H1 (cell line): ENCODE measurements at regions not wholly inside any gene's neighbourhood (a gene's known extent, or its start where the extent isn't known, plus 50 kb on each side); places are given as distances from the start of the nearest gene placed in this dataset.

ENCODE experiments used
- CTCF ChIA-PET: fragments of 300-600 bp; sonication (Branson Sonifier 250); formaldehyde crosslinking; loops from one replicate; lab custom pipeline; 2021; ENCODE audit not compliant: partially characterized antibody; lab: Charles Lee
- POLR2A ChIA-PET: fragments of 300-600 bp; sonication (Branson Sonifier 250); formaldehyde crosslinking; loops from one replicate; lab custom pipeline; 2021; ENCODE audit warnings: inconsistent platforms; ENCODE audit not compliant: partially characterized antibody; lab: Charles Lee
- DNase-seq, 2 experiments: peaks; one replicate each; pipeline versions ENCODE4 v3.0.0 to v3.0.0-alpha.2; 2010 to 2022; ENCODE audit warnings: low spot score in 2 of 2, low read depth in 1 of 2, mixed read lengths in 1 of 2
- FAIRE-seq: peaks from 2 replicates; lab custom pipeline; 2011; peaks lifted over from hg19 to GRCh38; lab: Jason Lieb, UNC
- H2AFZ ChIP-seq: 2 replicates; pipeline ENCODE4 v1.8.1; 2012; ENCODE audit warnings: low read length, inconsistent platforms
- H2AK5ac ChIP-seq: 2 replicates; pipeline ENCODE4 v1.6.1; 2013; ENCODE audit warnings: low read depth, low read length
- H2BK120ac ChIP-seq: replicated peaks from 2 replicates; pipeline ENCODE3; 2013; ENCODE audit warnings: low read depth, low read length, inconsistent platforms
- H2BK12ac ChIP-seq: 2 replicates; pipeline ENCODE4 v1.6.1; 2013; ENCODE audit warnings: low read depth, low read length
- H2BK15ac ChIP-seq: 2 replicates; pipeline ENCODE4 v1.6.1; 2013; ENCODE audit warnings: low read length
- H2BK20ac ChIP-seq: 2 replicates; pipeline ENCODE4 v1.6.1; 2013; ENCODE audit warnings: low read length
- H2BK5ac ChIP-seq: 2 replicates; pipeline ENCODE4 v1.6.1; 2013; ENCODE audit warnings: low read depth, low read length
- H3K14ac ChIP-seq: 2 replicates; pipeline ENCODE4 v1.6.1; 2013; ENCODE audit warnings: inconsistent platforms; ENCODE audit not compliant: insufficient read length
- H3K18ac ChIP-seq: 2 replicates; pipeline ENCODE4 v1.6.1; 2013; ENCODE audit warnings: low read length; ENCODE audit errors: extremely low read depth
- H3K23ac ChIP-seq: 2 replicates; pipeline ENCODE4 v1.6.1; 2013; ENCODE audit warnings: inconsistent platforms; ENCODE audit not compliant: insufficient read length
- H3K23me2 ChIP-seq: 2 replicates; pipeline ENCODE4 v1.6.1; 2013; ENCODE audit warnings: low read depth, low read length
- H3K27ac ChIP-seq: 2 replicates; pipeline ENCODE4 v1.6.1; 2011; ENCODE audit warnings: low read depth, low read length, inconsistent platforms
- H3K27me3 ChIP-seq, 4 experiments: replicated peaks in 1 of 4; 1 replicate in 1 of 4; 2 replicates in 3 of 4; pipeline versions ENCODE4 v1.6.1 to v1.8.1; 2011 to 2013; ENCODE audit warnings: low read length in 3 of 4, mild to moderate bottlenecking in 3 of 4, inconsistent platforms in 2 of 4, mixed read lengths in 2 of 4, moderate library complexity in 1 of 4; ENCODE audit not compliant: control insufficient read depth in 3 of 4, insufficient read depth in 3 of 4; ENCODE audit errors: extremely low read depth in 1 of 4
- H3K36me3 ChIP-seq, 4 experiments: 2 replicates each; pipeline versions ENCODE4 v1.6.1 to v1.8.1; 2011 to 2013; ENCODE audit warnings: mild to moderate bottlenecking in 4 of 4, low read length in 3 of 4, moderate library complexity in 2 of 4, control low read depth in 1 of 4, inconsistent platforms in 1 of 4; ENCODE audit not compliant: insufficient read depth in 4 of 4, control insufficient read depth in 2 of 4
- H3K4ac ChIP-seq: replicated peaks from 2 replicates; pipeline ENCODE3; 2013; ENCODE audit warnings: low read length, low read depth, mixed read lengths, inconsistent platforms; ENCODE audit not compliant: insufficient read length
- H3K4me1 ChIP-seq, 4 experiments: replicated peaks in 1 of 4; 1 replicate in 1 of 4; 2 replicates in 3 of 4; pipeline versions ENCODE4 v1.6.1 to v1.8.1; 2011 to 2013; ENCODE audit warnings: low read length in 3 of 4, inconsistent platforms in 2 of 4, mixed read lengths in 1 of 4; ENCODE audit not compliant: insufficient read depth in 4 of 4, control insufficient read depth in 3 of 4
- H3K4me2 ChIP-seq, 2 experiments: 2 replicates each; pipeline versions ENCODE4 v1.6.1 to v1.8.1; 2011 to 2013; ENCODE audit warnings: low read depth in 2 of 2, low read length in 2 of 2, control low read depth in 1 of 2, inconsistent platforms in 1 of 2, mild to moderate bottlenecking in 1 of 2; ENCODE audit not compliant: insufficient read depth in 1 of 2
- H3K4me3 ChIP-seq, 4 experiments: fragments of 200-600, 300-600 bp in 1 of 4; sonication (generic), shearing (Covaris generic), sonication (Bioruptor Twin) in 1 of 4; 2 replicates each; pipeline versions ENCODE4 v1.5.1 to v1.8.1; 2011 to 2016; ENCODE audit warnings: low read length in 4 of 4, low read depth in 3 of 4, control low read depth in 2 of 4, inconsistent platforms in 2 of 4, mild to moderate bottlenecking in 2 of 4, mixed read lengths in 1 of 4, moderate library complexity in 1 of 4; ENCODE audit not compliant: insufficient read depth in 2 of 4; ENCODE audit errors: extremely low read depth in 1 of 4
- H3K56ac ChIP-seq: replicated peaks from 2 replicates; pipeline ENCODE3; 2013; ENCODE audit warnings: low read depth, mild to moderate bottlenecking, mixed read lengths, low read length, inconsistent platforms; ENCODE audit not compliant: insufficient read length
- H3K79me1 ChIP-seq: 2 replicates; pipeline ENCODE4 v1.6.1; 2013; ENCODE audit warnings: low read depth, low read length, control low read depth
- H3K79me2 ChIP-seq, 2 experiments: 2 replicates each; pipeline versions ENCODE4 v1.6.1 to v1.8.1; 2012 to 2013; ENCODE audit warnings: low read length in 2 of 2, mild to moderate bottlenecking in 2 of 2, inconsistent platforms in 1 of 2; ENCODE audit not compliant: insufficient read depth in 2 of 2, control insufficient read depth in 1 of 2
- H3K9ac ChIP-seq, 4 experiments: replicated peaks in 1 of 4; 1 replicate in 1 of 4; 2 replicates in 3 of 4; pipeline versions ENCODE4 v1.6.1 to v1.8.1; 2011 to 2013; ENCODE audit warnings: low read depth in 3 of 4, low read length in 3 of 4, control low read depth in 2 of 4, mild to moderate bottlenecking in 2 of 4, moderate library complexity in 2 of 4, inconsistent platforms in 1 of 4; ENCODE audit errors: extremely low read depth in 1 of 4
- H3K9me3 ChIP-seq, 2 experiments: 2 replicates each; pipeline versions ENCODE4 v1.6.1 to v1.8.1; 2012 to 2013; ENCODE audit warnings: mild to moderate bottlenecking in 2 of 2, moderate library complexity in 2 of 2, control low read depth in 1 of 2, inconsistent platforms in 1 of 2, low read depth in 1 of 2, low read length in 1 of 2, mixed read lengths in 1 of 2; ENCODE audit not compliant: insufficient read depth in 2 of 2
- H4K20me1 ChIP-seq, 2 experiments: replicated peaks in 1 of 2; 2 replicates each; pipeline versions ENCODE3 to v1.8.1; 2011 to 2013; ENCODE audit warnings: inconsistent platforms in 2 of 2, low read length in 2 of 2, mild to moderate bottlenecking in 1 of 2; ENCODE audit not compliant: insufficient read depth in 2 of 2, control insufficient read depth in 1 of 2
- H4K5ac ChIP-seq: 2 replicates; pipeline ENCODE4 v1.6.1; 2013; ENCODE audit warnings: low read length, low read depth, mixed read lengths, inconsistent platforms; ENCODE audit not compliant: insufficient read length
- H4K8ac ChIP-seq: 2 replicates; pipeline ENCODE4 v1.8.0; 2013; ENCODE audit warnings: mild to moderate bottlenecking, moderate library complexity, low read length, inconsistent platforms; ENCODE audit not compliant: insufficient read depth; ENCODE audit errors: extremely low read depth
- H4K91ac ChIP-seq: replicated peaks from 2 replicates; pipeline ENCODE3; 2013; ENCODE audit warnings: low read length, mixed read lengths, inconsistent platforms; ENCODE audit not compliant: insufficient read length
- CHD1 ChIP-seq: IDR thresholded peaks from 2 replicates; pipeline ENCODE4 v1.6.1; 2012; ENCODE audit warnings: low read depth, low read length, improper control_type of control experiment
- CREB1 ChIP-seq: IDR thresholded peaks from 2 replicates; pipeline ENCODE4 v1.6.1; 2012; ENCODE audit warnings: inconsistent platforms
- GTF2F1 ChIP-seq: IDR thresholded peaks from 2 replicates; pipeline ENCODE4 v1.6.1; 2012; ENCODE audit warnings: low read depth, low read length, improper control_type of control experiment, borderline replicate concordance
- HDAC6 ChIP-seq: IDR thresholded peaks from one replicate; pipeline ENCODE4 v1.7.1; 2012; ENCODE audit warnings: low read depth, mild to moderate bottlenecking, inconsistent platforms, low read length, moderate library complexity
- KDM4A ChIP-seq: IDR thresholded peaks from one replicate; pipeline ENCODE4 v1.7.1; 2012; ENCODE audit warnings: low read depth, mild to moderate bottlenecking, moderate library complexity, low read length, inconsistent platforms; ENCODE audit not compliant: severe bottlenecking
- KDM5A ChIP-seq: fragments of 200-600 bp; IDR thresholded peaks from 2 replicates; pipeline ENCODE4 v1.7.1; 2012; ENCODE audit warnings: mild to moderate bottlenecking, low read length, inconsistent platforms, mixed read lengths
- NANOG ChIP-seq: IDR thresholded peaks from 2 replicates; pipeline ENCODE4 v1.6.1; 2011; ENCODE audit warnings: low read length, low read depth, mild to moderate bottlenecking, inconsistent platforms; ENCODE audit not compliant: insufficient read depth, poor library complexity, severe bottlenecking
- SP2 ChIP-seq: IDR thresholded peaks from 2 replicates; pipeline ENCODE4 v1.6.1; 2012; ENCODE audit warnings: mild to moderate bottlenecking, low read length, inconsistent platforms
- TAF1 ChIP-seq: IDR thresholded peaks from 2 replicates; pipeline ENCODE4 v1.6.1; 2011; ENCODE audit warnings: mild to moderate bottlenecking, low read depth, low read length
- TBP ChIP-seq: IDR thresholded peaks from 2 replicates; pipeline ENCODE4 v1.6.1; 2011; ENCODE audit warnings: low read depth, low read length, improper control_type of control experiment
- TCF12 ChIP-seq: IDR thresholded peaks from 2 replicates; pipeline ENCODE4 v1.6.1; 2011; ENCODE audit warnings: low read depth, mild to moderate bottlenecking, low read length
- WGBS, 2 experiments: shearing (Covaris generic) in 1 of 2; methylation state at CpG; one replicate each; pipeline versions ENCODE4 v1.1.6 to v1.1.7; 2013 to 2015; ENCODE audit warnings: low lambda C conversion rate in 2 of 2, mixed read lengths in 2 of 2, inconsistent platforms in 1 of 2, low coverage in 1 of 2, missing lambda C conversion rate in 1 of 2; ENCODE audit not compliant: insufficient replicate concordance in 2 of 2, insufficient coverage in 1 of 2, insufficient read length in 1 of 2; ENCODE audit errors: extremely low coverage in 1 of 2, missing lambda C conversion rate in 1 of 2; 5-methylcytosine and 5-hydroxymethylcytosine counted together
- TF ChIP-seq, protein P1 (sequence below), 3 experiments: IDR thresholded peaks; 1 replicate in 2 of 3; 2 replicates in 1 of 3; pipeline versions ENCODE4 v1.5.1 to v1.6.1; 2011; ENCODE audit warnings: low read length in 3 of 3, mild to moderate bottlenecking in 3 of 3, inconsistent platforms in 2 of 3, low read depth in 1 of 3, moderate library complexity in 1 of 3; ENCODE audit not compliant: insufficient read depth in 1 of 3; ENCODE audit errors: control extremely low read depth in 1 of 3

DNA sequence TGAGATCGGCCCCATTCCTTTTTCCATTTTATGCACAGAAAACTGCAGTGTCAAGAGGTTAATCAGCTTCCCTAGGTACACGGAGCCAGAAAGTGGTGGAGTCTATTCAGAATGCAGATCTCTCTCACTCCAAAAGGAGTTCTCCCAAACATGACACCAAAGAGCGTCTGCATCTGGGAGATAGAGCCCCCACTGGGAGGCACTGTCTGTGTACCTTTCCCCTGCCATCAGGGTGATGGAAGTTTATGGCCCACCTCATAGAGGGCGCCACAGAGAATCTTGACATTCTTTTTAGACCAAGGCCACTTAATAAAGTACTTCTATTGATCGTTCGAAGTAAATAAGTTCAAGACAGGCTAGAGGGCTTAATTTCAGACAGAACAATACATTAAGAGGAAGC is 493.7 kb upstream of the ERCC4 start:
- no peak overlapping the region for H2BK20ac ChIP-seq
- H4K91ac ChIP-seq: no peak overlapping the region
- DNase-seq (no peak), FAIRE-seq (no peak)
- H2BK15ac ChIP-seq: no peak overlapping the region
- H3K79me1 ChIP-seq: no peaks in the 10 kb centered on the region
- H2AFZ ChIP-seq: no peak overlapping the region
- H4K20me1 ChIP-seq: no peaks in the 10 kb centered on the region
- H3K23me2 ChIP-seq: no peaks in the 10 kb centered on the region
- H3K9me3 ChIP-seq: peaks cover 0 to 3% of the 10 kb centered on the region in 2 experiments; a peak in 1 of 4 replicates
- H3K4me2 ChIP-seq: no peak overlapping the region
- H3K27ac ChIP-seq: no peak overlapping the region
- H4K5ac ChIP-seq: no peak overlapping the region
- H3K4me3 ChIP-seq: no peak overlapping the region
- H2BK5ac ChIP-seq: no peak overlapping the region
- H2BK12ac ChIP-seq: no peak overlapping the region
- H3K23ac ChIP-seq: no peak overlapping the region
- no peak overlapping the region for H3K4ac ChIP-seq
- H3K9ac ChIP-seq: no peak overlapping the region
- H4K8ac ChIP-seq: no peak overlapping the region
- no peaks in the 10 kb centered on the region for H3K36me3 ChIP-seq
- CTCF ChIA-PET: interaction anchor here (0.6 to 2.2 kb wide), 14 partner anchors 10 to 905 kb away, joined by 3 to 18 read pairs (median 4); no protein-coding TSS in a partner anchor
- no peaks in the 10 kb centered on the region for H3K79me2 ChIP-seq
- H3K56ac ChIP-seq: no peak overlapping the region
- WGBS, 2 experiments: 74% methylated on average over 6 of the region's 6 CpGs; no CpG with 5 or more reads in 1 of the 2 experiments
- no peak overlapping the region for H3K18ac ChIP-seq
- H3K14ac ChIP-seq: no peak overlapping the region
- peaks cover 0 to 3% (median 2%) of the 10 kb centered on the region in 4 experiments; a peak in 3 of 7 replicates for H3K4me1 ChIP-seq
- no peak overlapping the region for H2AK5ac ChIP-seq
- POLR2A ChIA-PET: interaction anchor here (0.6 kb wide), 1 partner anchor 529 kb away, joined by 3 read pairs; no protein-coding TSS in a partner anchor
- H3K27me3 ChIP-seq: no peaks in the 10 kb centered on the region
- H2BK120ac ChIP-seq: no peak overlapping the region
- TF ChIP-seq SP2: no peak
- no peak for TF ChIP-seq TBP
- TF ChIP-seq CHD1: no peak
- TF ChIP-seq, protein P1, sequence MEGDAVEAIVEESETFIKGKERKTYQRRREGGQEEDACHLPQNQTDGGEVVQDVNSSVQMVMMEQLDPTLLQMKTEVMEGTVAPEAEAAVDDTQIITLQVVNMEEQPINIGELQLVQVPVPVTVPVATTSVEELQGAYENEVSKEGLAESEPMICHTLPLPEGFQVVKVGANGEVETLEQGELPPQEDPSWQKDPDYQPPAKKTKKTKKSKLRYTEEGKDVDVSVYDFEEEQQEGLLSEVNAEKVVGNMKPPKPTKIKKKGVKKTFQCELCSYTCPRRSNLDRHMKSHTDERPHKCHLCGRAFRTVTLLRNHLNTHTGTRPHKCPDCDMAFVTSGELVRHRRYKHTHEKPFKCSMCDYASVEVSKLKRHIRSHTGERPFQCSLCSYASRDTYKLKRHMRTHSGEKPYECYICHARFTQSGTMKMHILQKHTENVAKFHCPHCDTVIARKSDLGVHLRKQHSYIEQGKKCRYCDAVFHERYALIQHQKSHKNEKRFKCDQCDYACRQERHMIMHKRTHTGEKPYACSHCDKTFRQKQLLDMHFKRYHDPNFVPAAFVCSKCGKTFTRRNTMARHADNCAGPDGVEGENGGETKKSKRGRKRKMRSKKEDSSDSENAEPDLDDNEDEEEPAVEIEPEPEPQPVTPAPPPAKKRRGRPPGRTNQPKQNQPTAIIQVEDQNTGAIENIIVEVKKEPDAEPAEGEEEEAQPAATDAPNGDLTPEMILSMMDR (IDR thresholded peaks at IDR 0.05; ENCODE audit: control extremely low read depth in 1 of 3, insufficient read depth in 1 of 3, low read depth in 1 of 3, low read length in 3 of 3): peak; percentile 42 to 89 (median 65)
- TF ChIP-seq HDAC6: no peak
- no peak for TF ChIP-seq KDM5A
- no peak for TF ChIP-seq KDM4A
- TF ChIP-seq CREB1: no peak
- no peak for TF ChIP-seq TAF1
- no peak for TF ChIP-seq GTF2F1
- TF ChIP-seq NANOG: no peak
- TF ChIP-seq TCF12: 0 out of 2 replicates have a peak, but pooled peaks have one; percentile 18
